GM19023 (cell line): ENCODE measurements at regions not wholly inside any gene's neighbourhood (a gene's known extent, or its start where the extent isn't known, plus 50 kb on each side); places are given as distances from the start of the nearest gene placed in this dataset.

Experiments
- ATAC-seq: cut with Tn5 transposase; IDR thresholded peaks from one replicate; pipeline ENCODE4 v1.9.1; 2021; ENCODE audit warnings: mild to moderate bottlenecking, moderate library complexity; ENCODE audit not compliant: unreplicated experiment

DNA sequence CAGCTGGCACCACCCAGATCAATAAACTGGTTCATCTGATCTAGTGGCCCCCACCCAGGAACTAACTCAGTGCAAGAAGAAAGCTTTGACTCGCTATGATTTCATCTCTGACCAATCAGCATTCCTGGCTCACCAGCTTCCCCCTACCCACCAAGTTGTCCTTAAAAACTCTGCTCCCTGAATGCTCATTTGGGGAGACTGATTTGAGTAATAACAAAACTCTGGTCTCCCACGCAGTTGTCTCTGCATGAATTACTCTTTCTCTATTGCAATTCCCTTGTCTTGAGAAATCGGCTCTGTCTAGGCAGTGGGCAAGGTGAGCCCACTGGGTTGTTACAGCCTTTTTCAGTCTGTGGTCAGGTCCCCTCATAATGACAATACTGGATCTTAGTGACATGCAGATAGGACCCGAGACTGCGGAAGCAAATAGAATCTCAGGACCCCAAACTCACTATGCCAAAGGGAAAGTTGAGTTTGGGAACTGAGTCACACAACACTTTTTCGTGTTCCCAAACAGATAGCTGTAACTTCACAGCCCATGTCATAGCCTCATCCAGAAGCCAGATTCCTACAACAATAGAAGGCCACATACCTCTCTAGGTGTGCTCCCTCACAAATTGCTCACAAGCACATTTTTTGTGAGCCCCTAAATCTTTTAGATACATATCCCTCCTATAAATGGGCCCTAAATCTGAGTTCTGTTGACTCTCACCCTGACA lies 175.2 kb upstream of the RAI14 start:
- no peak for ATAC-seq

GRCh38 chr5:34483442-34484033 lies 172.6 kb upstream of the RAI14 start:
- no peak for ATAC-seq

GRCh38 chr5:34484216-34484920 lies 171.8 kb upstream of the RAI14 start:
- ATAC-seq, result no peak

DNA sequence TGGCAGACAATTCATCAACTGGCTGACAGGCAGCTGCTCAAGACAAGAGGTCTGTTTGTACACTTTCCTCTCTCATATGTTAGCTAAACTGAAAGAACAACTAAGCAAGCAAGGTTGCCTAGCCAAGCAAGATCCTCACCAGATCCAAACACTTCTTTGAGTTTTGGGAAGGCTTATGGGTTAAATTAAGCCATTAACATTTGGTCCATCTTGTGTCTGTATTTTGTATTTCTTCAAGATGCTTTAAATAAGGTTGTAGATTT lies 170.4 kb upstream of the RAI14 start:
- ATAC-seq, result no peak

DNA sequence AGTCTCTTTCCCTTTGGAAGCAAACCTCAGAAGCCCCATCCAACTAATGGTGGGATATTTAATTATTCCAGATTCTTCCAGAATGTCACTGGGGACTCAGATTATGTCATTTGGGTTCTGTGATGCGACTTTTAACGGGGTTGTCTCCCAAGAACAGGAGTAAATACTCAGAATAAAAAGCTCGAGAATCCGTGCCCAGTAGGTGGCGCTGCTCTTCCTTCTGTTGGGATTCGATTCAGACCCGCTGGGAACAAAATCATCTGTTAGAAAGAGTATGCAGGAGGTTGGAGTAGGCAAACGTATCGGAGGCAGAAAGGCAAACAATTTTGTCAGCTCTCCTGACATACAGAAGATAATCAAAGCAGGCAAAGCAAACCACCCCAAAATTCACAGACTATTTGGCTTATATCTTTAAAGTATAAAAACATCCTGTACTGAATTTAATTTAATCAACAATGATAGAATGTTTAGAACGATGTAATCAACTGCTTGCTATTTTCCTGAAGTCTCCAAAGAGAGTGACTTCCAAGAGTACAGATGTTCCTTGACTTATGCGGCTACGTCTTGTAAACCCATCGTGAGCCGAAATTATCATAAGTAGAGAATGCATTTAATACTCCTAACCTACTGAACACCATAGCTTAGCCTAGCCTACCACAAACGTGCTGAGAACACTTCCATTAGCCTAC lies 169.8 kb upstream of the RAI14 start:
- no peak for ATAC-seq

DNA sequence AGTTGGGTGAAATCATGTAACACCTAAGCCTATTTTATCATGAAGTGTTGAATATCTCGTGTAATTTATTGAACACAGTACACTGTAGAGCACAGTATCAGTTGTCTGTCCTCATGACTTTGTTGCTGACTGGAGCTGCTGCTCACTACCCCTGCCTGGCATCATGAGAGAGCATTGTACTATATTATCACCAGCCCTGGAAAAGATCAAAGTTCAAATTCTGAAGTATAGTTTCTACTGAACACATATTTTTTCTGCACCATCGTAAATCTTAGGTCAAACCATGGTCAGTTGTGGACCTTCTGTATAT lies 169.3 kb upstream of the RAI14 start:
- ATAC-seq, result no peak

- no peak for ATAC-seq
Measured at GRCh38 chr5:34487159-34487879, 168.8 kb upstream of the RAI14 start.

DNA sequence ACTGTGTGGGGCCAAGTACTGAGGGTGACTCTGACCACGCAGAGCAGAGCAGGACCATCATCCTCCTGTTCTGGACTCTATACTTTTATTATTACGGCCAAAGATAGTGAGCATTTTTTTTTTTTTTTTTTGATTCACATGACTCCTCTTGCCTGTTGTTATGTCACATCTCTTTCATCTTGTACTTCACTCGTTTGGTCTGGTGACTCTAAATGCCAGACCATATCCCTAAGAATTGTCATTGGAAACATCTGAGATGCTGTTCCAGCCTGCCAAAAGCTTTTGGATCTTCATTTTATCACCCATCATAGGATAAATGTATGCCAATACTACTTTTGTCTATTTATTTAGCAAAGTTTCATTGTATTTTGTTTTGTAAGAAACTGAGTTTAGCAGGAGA lies 168.2 kb upstream of the RAI14 start:
- no peak for ATAC-seq

GRCh38 chr5:34488984-34489383 lies 167.1 kb upstream of the RAI14 start:
- ATAC-seq, result no peak

DNA sequence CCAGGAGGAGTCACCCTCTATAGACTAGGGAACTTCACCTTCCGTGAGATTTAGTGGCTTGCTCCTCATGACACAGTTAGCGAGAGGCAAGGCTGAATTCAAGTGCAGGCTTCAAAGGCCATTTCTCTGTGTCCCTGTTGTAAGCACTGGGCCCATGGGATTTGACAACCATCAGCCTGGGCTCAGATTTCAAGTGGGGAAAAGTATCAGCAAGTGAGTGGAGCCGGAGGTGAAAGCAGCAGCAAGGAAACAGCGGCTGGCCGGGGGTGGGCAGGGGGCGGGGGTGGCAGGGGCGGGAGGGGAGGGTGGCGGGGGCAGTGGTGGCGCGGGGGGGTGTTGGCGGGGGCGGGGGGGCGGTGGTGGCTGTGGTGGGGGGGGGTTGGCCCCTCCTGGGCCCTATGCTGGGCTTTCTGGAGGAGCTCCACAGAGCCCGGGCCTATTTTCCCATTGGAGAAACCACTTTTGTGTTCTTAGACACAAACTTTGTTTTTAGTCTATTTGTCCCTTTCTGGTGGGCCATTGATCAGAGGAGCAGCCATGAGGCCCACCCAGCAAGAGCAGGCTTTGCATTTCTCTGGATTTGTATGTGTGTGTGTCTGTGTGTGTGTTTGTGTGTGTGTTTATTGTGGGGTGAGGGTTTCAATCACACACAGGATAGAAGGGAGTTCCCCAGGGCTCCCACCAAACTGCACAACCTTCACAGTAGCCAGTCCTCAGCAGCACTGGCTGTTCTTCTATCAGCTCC lies 165.4 kb upstream of the RAI14 start:
- no peak for ATAC-seq

- no peak for ATAC-seq
Measured at GRCh38 chr5:34491251-34491620, 164.9 kb upstream of the RAI14 start.

- no peak for ATAC-seq
Measured at GRCh38 chr5:34494111-34494755, 161.9 kb upstream of the RAI14 start.

DNA sequence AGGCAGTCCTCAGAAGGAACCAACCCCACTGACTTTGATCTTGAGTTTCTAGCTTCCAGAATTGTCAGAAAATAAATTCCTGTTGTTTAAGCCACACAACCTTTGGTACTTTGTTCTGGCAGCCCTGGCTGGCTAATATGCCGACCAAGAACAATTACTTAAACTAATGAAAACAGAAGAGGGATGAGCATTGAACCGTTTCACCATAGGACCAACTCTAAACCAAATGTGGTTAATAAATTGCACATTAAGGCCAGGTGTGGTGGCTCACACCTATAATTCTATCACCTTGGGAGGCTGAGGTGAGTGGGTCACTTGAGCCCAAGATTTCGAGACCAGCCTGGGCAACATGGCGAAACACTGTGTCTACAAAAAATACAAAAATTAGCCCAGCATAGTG lies 160.9 kb upstream of the RAI14 start:
- ATAC-seq, result no peak

GRCh38 chr5:34496260-34496691 lies 159.9 kb upstream of the RAI14 start:
- no peak for ATAC-seq

DNA sequence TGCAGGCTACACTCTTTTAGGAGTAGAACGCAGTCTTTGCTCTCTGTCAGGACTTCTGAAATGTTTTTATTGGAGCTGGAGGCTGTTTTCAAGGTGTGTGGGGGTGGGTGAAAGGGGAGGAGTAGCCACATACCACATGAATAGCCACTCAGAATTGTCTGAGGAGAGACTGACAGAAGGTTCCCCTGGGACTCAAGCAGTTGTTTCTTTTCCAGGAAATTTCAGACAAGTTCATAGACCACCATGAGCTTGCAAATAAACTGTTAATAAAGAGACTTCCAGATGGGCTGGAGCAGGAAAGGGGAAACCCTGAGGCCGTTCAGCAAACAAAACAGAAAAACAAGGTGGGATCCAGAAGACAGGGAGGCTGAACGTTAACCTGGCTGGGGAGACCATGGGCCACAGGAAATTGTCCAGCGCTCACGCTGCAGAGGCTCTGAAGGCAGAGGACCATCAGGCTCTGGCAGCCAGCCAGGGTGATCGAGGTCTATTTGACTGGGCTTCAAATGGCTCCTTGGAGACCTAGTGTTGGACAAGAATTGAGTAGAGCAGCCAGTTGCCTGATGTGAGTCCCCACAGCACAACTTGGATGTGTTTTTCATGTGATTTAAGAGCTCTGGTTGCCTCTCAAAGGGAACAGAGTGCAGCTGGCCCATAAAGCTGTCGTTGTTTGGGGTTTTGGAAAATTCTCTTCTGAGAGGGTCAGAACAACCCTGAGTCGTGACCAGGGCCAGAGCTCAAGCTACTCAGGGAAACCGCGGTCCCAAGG lies 159.2 kb upstream of the RAI14 start:
- ATAC-seq, result no peak

- ATAC-seq, result no peak
Measured at GRCh38 chr5:34497470-34497808, 158.7 kb upstream of the RAI14 start.

- ATAC-seq, result no peak
Measured at GRCh38 chr5:34498572-34498971, 157.6 kb upstream of the RAI14 start.

- ATAC-seq, result peak; percentile 89
Measured at GRCh38 chr5:34499001-34499734, 157.0 kb upstream of the RAI14 start.

GRCh38 chr5:34500236-34500847 lies 155.8 kb upstream of the RAI14 start:
- no peak for ATAC-seq
